ENCODE measurements at regions not wholly inside any gene's neighbourhood (a gene's known extent, or its start where the extent isn't known, plus 50 kb on each side); places are given as distances from the start of the nearest gene placed in this dataset.

GRCh38 chr15:61621865-61622264 is 392.8 kb upstream of the RORA start:
- no peaks in the 10 kb centered on the region for H3K27me3 Mint-ChIP-seq (ENCODE audit: insufficient read depth)
- H3K4me1 Mint-ChIP-seq (ENCODE audit: low read depth) = no peaks in the 10 kb centered on the region
- no peak for TF ChIP-seq CTCF (IDR thresholded peaks at IDR 0.05)
- no peak overlapping the region for H3K27ac Mint-ChIP-seq
- H3K4me3 Mint-ChIP-seq = no peak overlapping the region
- DNase-seq = no peak
- H3K9me3 Mint-ChIP-seq = peaks cover 46% of the 10 kb centered on the region
- H3K36me3 Mint-ChIP-seq (ENCODE audit: low read depth) = no peaks in the 10 kb centered on the region

DNA sequence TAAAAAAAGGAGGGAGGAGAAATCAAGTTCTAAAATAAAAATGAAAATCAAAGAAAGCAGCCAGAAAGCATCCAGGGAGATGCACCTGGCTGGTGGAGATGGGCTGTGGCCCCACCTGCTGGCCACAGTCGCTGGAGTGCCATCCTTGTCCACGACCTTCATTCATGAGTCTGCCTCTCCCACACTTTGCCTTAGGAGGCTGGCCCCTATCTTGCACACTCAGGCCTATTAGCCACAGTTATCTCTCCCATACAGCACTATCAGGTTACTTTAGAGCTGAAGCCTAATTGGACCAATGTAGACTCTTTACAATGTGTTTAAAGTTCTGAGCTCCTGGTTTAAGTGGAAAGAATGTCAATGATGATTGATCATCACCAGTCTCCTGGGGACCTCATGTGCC is 392.0 kb upstream of the RORA start:
- Mint-ChIP-seq H3K4me1 (ENCODE audit: low read depth) (no peaks in the 10 kb centered on the region), H3K27ac (no peak overlapping the region), H3K4me3 (no peak overlapping the region), H3K27me3 (ENCODE audit: insufficient read depth) (no peaks in the 10 kb centered on the region), H3K9me3 (peaks cover 41% of the 10 kb centered on the region), H3K36me3 (ENCODE audit: low read depth) (no peaks in the 10 kb centered on the region)
- no peak for DNase-seq
- peak; percentile 15; the same call in 1 of the 2 replicates for TF ChIP-seq CTCF (IDR thresholded peaks at IDR 0.05)

GRCh38 chr15:61620151-61620550 is 391.0 kb upstream of the RORA start:
- Mint-ChIP-seq H3K36me3 (ENCODE audit: low read depth) (no peaks in the 10 kb centered on the region), H3K4me1 (ENCODE audit: low read depth) (no peaks in the 10 kb centered on the region), H3K4me3 (no peak overlapping the region), H3K27me3 (ENCODE audit: insufficient read depth) (peaks cover 2% of the 10 kb centered on the region; the same call in 1 of the 2 replicates), H3K9me3 (peaks cover 47% of the 10 kb centered on the region), H3K27ac (no peak overlapping the region)
- no peak for DNase-seq
- TF ChIP-seq CTCF (IDR thresholded peaks at IDR 0.05) = no peak

GRCh38 chr15:61613729-61614128 is 384.6 kb upstream of the RORA start:
- H3K4me1 Mint-ChIP-seq (ENCODE audit: low read depth) = no peaks in the 10 kb centered on the region
- no peaks in the 10 kb centered on the region for H3K36me3 Mint-ChIP-seq (ENCODE audit: low read depth)
- H3K4me3 Mint-ChIP-seq = no peak overlapping the region
- peaks cover 66% of the 10 kb centered on the region for H3K9me3 Mint-ChIP-seq
- H3K27me3 Mint-ChIP-seq (ENCODE audit: insufficient read depth) = peaks cover 2% of the 10 kb centered on the region; the same call in 1 of the 2 replicates
- TF ChIP-seq CTCF (IDR thresholded peaks at IDR 0.05) = no peak
- no peak overlapping the region for H3K27ac Mint-ChIP-seq
- DNase-seq = no peak

DNA sequence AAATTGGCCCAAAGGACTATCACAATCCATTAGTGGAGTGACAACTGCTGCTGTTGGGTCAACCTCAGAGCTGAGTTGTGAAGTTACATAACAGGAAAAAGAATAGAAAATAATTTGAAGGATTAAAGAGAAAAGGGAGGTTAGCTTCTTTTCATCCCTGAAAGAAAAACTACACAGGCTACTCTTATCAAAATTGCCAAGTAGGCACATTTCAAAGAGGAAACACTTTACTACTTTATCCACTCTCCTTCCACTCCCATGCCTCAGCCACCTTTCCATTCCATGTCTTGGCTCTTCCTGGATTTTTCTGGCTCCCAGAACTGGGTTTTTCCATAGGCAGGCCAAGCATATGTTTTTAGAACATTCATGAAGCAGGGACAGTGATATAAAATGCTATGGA is 384.0 kb upstream of the RORA start:
- Mint-ChIP-seq H3K27ac (no peak overlapping the region), H3K36me3 (ENCODE audit: low read depth) (no peaks in the 10 kb centered on the region), H3K9me3 (peaks cover 60% of the 10 kb centered on the region), H3K4me3 (no peak overlapping the region), H3K4me1 (ENCODE audit: low read depth) (no peaks in the 10 kb centered on the region), H3K27me3 (ENCODE audit: insufficient read depth) (peaks cover 2% of the 10 kb centered on the region; the same call in 1 of the 2 replicates)
- TF ChIP-seq CTCF (IDR thresholded peaks at IDR 0.05) = no peak
- DNase-seq = no peak

DNA sequence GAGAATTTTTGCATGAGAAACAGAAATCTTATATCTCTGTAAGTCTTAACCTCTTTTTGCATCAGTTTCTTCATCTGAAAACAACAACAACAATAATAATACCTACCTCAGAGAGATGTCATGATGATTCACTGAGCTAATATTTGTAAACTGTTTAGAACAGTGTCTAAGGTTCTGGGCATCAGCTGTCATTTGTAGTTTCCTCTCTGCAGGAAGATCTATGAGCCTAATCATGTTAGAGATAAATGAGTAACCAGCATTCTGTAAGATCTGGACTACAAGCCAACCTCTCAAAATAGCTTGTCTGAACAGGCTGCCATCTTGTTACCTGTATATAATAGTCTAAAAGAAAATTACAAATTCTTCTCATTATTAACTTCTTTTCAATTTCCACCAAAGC is 383.0 kb upstream of the RORA start:
- Mint-ChIP-seq H3K9me3 (peaks cover 60% of the 10 kb centered on the region), H3K36me3 (ENCODE audit: low read depth) (no peaks in the 10 kb centered on the region), H3K27ac (no peak overlapping the region), H3K4me3 (no peak overlapping the region), H3K4me1 (ENCODE audit: low read depth) (no peaks in the 10 kb centered on the region), H3K27me3 (ENCODE audit: insufficient read depth) (peaks cover 2% of the 10 kb centered on the region; the same call in 1 of the 2 replicates)
- TF ChIP-seq CTCF (IDR thresholded peaks at IDR 0.05) = no peak
- DNase-seq = no peak

Data from HFFc6 (cell line).